ENCODE measurements at regions not wholly inside any gene's neighbourhood (a gene's known extent, or its start where the extent isn't known, plus 50 kb on each side); places are given as distances from the start of the nearest gene placed in this dataset.

- TF ChIP-seq, protein P1, sequence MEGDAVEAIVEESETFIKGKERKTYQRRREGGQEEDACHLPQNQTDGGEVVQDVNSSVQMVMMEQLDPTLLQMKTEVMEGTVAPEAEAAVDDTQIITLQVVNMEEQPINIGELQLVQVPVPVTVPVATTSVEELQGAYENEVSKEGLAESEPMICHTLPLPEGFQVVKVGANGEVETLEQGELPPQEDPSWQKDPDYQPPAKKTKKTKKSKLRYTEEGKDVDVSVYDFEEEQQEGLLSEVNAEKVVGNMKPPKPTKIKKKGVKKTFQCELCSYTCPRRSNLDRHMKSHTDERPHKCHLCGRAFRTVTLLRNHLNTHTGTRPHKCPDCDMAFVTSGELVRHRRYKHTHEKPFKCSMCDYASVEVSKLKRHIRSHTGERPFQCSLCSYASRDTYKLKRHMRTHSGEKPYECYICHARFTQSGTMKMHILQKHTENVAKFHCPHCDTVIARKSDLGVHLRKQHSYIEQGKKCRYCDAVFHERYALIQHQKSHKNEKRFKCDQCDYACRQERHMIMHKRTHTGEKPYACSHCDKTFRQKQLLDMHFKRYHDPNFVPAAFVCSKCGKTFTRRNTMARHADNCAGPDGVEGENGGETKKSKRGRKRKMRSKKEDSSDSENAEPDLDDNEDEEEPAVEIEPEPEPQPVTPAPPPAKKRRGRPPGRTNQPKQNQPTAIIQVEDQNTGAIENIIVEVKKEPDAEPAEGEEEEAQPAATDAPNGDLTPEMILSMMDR (IDR thresholded peaks at IDR 0.05) = peak in 4 of 6 experiments; percentile 30 to 61 (median 38)
- peak; percentile 35 to 65 for TF ChIP-seq POLR2A (IDR thresholded peaks at IDR 0.05)
Measured at GRCh38 chr14:76956316-76957090, 72.0 kb downstream of the IRF2BPL start.

Measured in adrenal gland (tissue), 5 donors.